NCI-H345 (cell line): ENCODE measurements at regions not wholly inside any gene's neighbourhood (a gene's known extent, or its start where the extent isn't known, plus 50 kb on each side); places are given as distances from the start of the nearest gene placed in this dataset.

Experiments
- DNase-seq: peaks from one replicate; lab custom pipeline; 2025; lab: John Stamatoyannopoulos, UW

DNA sequence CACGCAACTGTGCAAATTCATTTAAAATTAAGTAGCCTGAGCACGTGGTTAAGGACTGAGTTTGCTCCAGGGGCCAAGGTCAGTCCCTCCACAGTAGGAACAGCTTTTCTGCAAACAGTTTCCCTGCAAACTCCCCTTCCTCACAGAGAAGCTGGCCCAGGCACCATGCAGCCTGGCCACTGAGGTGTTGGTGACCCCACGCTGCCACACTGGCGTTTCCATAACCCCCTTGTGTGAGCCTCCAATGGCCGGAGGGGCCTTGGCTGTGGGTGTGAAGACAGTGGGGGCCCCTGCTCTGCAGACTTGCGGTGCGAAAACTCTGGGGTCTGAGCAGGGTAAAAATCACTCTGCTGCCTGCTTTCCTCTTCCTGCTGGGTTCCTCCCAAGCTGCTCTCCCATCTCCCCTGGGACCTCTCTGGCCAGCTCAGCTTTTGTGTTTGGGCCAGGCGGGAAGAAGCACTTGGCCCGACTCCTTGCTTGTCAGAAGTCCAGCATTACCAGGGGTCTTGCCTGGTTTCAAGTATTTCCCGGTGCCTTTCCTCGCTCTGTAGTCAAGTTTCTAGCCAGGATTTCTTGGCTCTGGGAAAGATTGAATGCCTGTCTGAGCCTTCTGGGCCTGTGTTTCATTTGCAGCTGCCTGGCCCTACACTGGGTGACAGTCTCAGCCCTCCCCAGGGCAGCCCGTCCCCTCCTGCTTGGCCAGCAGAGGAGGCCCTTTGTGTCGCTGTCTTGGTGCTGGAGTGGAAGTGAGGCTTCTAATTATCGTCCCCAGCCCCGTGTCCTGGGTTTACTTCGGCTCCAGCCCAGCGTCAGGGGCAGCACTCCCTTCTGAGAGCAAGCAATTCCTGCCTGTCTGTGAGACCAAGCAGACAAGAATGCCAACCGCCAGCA lies 131.4 kb upstream of the SLC1A4 start:
- no peak for DNase-seq

DNA sequence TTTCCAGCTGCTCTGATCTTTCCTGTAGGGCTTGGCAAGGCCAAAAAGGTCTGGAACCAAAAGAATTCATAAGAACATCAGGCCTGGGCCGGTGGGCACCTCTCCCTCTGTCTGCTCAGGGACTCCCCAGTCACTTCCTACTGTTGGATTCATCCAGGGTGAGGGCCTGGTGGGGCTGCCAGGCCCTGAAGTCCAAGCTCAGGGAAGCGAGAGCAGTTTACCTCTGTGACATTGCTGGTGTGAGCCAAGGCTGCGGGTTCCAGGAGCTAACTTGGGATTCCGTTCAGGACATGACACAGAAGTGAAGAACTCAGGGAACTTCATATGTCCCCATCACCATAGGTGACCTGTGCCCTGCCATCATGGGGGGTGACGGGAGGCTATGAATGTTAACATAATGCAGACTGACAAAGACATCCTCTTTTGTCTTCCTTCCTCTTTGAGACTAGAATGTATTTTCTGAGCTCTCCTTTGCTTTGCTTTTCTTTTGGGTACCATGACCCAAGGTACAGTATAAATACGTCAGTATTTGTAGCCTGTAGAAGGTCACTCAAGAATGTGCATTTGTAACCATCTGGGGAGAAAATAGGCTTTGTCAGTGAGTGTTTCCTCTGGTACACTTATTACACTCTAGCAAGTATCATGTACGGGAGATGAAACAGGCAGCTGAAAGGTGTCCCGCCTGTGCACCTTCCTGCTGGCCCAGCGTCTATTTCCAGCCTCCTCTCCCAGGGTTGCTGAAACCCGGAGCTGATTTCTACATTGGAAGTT lies 130.5 kb upstream of the SLC1A4 start:
- no peak for DNase-seq

DNA sequence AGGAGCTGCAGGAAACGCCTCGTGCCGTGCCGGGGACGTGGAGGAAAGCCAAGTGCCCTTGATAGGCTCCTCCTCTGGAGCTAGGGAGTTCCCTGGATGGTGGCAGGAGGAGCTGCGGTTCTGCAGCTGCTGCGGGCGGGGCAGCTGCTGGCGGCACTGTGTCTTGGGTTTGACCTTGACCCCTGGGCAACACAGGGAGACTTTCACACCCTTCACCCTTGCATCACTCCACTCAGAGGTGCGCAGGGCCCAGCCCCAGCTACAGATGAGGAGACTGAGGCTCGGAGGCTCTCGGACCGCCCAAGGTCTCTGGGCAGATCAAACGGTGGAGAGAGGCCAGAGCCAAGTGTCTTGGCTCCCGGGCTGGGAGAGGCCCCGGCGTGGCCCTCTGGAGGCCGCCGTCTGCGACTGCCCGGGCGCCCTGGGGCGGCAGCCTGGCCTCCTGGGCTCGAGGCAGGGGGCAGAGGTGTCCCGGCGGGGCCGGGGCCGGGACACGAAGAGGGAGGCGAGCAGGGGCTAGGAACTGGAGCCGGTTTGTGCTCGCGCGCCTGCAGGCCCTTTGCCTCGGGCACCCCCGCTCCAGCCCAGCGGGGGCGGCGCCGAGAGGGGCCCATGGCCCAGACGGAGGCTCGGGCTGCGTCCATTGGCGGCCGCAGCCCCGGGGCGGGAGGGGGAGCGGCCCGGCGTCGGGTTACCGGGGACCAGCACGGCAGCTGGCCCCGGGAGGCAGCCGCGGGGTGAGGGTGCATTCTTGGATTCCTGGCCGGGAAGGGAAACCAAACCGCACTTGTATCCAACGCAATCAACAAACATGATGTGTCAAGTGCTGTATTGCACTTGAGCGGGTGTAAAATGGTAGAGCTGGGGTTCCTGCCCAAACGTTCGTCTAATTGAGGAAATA lies 129.6 kb upstream of the SLC1A4 start:
- peak; percentile 70 for DNase-seq

DNA sequence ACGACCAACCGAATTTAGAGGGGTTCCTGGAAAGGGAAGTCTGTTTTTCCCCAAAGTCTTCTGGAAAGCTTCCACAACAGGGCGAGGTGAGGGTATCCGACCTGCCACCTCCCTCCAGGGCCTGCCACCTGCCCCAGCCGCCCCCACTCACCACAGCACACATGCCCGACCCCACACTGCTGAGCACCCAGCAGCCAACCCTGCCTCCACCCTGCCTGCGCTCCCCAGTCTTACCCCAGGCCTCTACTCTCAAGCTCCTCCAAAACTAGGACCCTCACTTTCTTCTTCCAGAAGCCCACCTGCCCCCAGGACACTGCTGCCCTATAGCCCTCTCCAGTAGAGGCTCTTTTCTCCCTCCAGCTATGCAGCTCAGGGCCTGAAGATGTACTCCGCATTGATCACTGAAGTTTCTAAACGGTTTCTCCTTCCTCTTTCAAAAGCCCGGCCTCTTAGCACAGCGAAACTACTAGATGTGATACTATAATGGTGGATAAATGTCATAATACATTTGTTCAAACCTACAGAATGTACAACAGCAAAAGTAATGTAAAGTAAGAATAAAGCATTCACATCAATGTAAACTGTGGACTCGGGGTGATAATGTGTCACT lies 128.8 kb upstream of the SLC1A4 start:
- DNase-seq = no peak

DNA sequence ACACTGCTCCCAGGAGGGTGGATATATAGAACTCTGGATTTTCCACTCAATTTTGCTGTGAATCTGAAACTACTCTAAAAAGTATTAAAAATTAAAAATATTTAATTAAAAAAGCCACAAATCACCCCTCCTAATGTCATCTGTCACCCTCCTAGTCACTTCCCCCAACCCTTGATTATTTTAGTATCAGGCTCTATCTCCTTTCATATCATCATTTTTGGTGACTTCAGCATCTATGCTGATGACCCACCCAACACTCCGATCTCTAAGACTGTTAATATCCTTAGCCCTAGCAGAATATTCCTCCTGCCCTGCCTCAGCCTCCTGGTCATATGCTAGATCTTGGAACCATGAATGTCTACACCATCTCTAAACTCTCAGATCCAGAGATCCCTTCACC lies 128.3 kb upstream of the SLC1A4 start:
- DNase-seq = no peak

DNA sequence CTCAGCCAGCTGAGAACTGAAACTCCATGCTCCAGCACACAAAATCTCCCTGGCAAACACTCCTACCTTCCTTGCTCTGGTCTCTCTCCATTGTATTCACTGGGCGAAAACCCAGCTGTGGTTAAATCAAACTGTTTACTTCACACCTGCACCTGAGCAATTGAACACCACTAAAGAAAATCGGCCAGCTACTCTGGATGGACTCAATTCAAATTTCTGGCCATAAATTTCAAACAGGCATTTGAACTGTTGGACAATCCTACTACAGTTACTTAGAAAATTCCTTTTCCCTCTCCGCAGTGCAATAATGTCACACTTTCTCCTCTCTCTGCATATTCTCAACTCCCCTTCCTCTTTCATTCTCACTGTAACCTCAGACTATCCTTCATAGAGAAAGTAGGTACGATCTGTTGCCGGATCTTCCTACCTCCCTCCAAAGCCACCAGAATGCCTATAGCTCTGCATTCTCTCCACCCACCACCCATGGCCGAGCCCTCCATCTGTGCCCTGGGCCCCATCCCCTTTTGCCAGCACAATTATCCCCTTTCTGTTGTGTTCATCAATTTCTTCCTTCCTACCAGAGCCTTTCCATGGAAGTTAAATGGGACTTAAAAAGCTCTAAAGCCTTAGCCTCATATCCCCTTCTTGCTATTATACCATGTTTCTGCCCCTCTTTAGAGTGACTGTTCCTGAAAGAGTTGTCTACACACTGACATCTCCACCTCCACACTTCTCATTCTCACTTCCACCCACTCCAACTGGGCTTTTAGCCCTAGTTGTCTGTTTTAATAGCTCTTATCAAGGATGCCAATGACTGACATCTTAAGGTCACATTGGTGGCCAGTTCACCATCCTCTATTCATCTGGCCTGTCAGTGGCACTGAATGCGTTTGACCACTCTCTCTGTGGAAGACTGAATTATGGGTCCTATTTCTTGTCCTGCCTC lies 127.5 kb upstream of the SLC1A4 start:
- DNase-seq = no peak

DNA sequence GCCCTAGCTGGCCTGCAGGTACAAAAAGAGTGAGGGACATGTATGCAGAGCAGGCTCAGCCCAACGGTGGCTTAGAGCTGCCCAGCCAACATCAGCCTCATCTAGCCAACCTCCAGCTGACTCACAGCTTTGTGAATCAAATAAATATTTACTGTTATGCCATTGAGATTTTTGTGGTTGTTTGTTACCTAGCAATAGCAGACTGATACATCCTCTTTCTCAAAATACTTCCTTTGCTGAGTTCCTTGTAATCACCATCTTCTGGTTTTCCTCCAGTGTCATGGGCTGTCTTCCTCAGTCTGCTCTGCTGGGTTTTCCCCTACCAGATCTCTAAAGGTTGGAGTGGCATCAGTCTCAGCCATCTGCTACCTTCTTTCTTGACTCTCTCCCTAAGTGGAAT lies 126.6 kb upstream of the SLC1A4 start:
- no peak for DNase-seq

DNA sequence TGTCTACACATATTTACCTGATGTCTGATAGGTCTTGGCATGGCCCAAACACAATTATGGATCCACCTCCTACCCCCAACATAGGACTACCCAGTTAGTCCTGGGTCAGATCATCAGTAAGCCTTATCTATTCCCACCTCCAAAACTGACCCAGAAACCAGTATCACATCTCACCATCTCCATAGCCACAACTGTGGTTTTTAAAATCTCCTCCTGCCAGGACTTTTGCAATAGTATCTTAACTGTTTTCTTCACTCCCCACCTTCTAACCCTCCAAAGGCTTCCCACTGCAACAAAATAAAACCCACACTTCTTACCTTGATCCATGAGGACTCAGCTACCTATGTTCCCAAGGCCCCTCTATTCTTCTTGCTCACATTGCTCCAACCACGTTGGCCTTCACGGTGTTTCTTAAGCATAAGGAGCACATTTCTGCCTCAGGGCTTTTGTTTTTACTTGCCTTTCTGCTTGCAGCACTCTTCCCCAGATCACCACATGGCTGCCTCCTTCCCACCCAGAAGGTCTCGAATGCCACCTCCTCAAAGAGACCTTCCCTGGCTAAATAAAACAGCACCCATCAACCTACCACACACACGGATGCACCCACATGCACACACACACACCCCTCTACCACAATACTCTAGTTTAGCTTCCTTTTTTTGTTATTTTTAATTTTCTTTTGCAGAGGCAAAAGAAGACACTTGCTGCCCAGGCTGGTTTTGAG lies 125.9 kb upstream of the SLC1A4 start:
- DNase-seq = no peak

DNA sequence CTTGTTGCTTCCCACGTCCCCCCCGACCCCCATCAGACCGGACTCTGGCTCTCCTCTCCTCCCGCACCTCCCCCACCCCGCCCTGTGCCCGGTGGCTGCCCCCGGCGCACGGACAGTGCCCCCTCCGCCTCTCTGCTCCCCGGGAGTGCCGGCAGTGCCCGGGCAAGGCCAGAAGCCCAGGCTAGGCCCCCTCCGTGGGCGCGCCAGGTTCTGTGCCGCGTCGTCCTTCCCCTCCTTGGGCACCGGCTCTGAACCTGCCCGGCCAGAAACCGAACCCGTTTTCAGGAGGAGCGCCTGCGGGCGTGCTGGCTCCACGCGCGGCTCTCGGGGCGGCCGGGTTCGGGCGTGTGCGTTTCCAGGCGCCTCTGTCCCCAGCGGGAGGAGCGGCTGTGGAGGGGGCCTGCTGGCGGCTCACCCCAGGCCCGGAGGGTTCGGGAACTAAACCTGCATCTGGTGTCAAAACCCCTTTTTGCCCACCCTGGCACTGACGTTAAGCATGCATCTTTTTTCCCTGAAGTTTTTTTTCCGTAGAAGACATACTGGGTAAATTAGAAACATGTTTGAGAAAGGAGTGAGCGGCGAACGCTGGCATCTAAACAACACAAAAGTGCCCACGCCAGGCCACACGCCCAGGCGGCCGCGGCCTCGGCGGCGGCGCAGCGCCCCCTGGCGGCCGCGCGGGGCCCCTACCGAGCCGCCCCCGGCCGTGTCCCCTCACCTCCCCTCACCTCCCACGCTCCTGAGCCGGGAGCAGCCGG lies 123.9 kb upstream of the SLC1A4 start:
- peak; percentile 75 for DNase-seq

DNA sequence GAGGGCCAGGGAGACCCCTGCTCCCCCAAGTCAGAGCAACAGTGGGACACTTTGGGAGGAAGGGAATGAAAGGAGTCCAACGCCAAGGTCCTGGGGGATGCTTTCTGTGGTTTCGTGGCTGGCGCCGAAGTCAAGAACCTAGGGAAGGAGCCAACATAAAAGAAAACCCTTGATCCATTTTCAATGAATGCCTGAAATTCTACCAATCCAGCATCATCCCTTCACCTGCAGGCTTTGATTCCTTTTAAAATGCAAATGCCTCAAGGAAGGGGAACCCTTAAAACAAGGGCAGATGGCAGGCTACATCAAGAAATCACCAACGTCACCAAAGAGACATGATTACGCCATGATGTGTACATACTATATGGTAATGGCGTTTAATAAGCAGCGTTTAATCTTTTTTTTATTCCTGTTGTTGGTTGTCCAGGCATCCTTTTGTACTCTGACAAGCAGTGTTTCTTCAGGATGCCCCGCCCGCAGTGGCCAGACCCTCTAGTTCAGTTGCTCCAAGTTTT lies 123.3 kb upstream of the SLC1A4 start:
- no peak for DNase-seq

DNA sequence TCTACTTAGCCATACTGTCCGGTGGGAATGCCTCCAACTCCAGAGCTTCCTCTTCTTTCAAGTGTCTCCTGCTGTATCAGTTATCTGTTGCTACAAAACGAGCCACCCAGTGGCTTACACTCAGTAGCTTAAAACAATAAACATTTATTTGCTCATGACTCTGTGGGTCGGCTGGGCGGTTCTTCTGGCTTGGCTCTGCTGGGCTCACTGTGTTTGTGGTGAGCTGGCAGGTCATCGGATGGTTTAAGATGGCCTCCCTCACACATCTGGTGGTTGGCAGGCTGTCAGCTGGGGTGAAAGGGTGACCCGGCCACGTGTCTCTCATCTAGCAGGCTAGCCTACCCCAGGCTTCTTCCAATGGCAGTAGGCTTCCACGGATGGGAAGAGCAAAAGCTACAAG lies 122.4 kb upstream of the SLC1A4 start:
- no peak for DNase-seq

DNA sequence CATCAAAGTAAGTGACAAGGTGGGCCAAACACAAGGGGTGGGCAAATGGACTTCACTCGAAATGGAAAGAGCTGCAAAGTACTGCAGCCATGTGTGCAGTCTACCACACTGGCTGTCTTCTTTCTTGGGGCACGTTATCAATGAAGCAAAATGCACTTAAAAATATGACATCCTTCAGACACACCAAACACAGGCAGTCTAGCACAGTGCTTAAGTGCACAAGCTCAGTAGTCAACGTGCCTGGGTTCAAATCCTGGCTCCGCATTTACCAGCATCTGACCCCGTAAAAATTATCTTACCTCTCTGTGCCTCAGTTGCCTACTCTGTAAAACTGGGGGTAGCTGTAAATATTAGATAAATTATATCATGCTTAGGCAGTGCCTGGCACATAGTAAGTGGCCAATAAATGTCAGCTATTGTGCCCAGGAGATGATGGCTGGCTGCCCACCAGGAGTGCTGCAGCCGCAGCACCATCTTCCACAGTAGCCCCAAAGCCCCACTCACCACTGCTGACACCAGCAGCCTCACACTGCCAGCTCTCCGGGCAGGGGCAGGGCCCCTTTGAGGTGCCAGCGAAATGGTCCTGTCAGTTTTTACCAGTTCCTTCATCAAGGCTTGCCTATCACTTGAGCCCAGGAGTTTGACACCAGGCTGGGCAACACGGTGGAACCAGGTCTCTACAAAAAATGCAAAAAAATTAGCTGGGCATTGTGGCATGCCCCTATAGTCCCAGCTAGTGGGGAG lies 121.8 kb upstream of the SLC1A4 start:
- DNase-seq = no peak

DNA sequence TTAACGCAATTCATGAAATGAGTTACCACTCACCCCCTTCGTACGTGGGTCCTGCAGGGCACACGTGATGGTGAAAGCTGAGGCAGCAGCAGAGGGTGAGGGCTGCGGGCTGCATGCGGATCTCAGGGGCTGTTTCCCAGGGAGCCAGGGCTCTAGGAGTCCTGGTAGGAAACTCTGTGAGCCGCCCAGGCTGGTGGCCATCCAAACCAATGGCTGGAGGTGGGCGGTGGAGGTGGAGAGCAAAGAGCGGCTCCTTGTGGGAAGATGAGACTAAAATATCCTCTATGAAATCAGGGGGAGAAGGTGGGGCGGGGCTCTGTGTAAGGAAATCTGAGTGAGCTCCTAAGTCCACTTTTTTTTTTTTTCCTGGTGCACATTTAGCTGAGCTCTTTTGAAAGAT lies 120.1 kb upstream of the SLC1A4 start:
- DNase-seq = no peak

DNA sequence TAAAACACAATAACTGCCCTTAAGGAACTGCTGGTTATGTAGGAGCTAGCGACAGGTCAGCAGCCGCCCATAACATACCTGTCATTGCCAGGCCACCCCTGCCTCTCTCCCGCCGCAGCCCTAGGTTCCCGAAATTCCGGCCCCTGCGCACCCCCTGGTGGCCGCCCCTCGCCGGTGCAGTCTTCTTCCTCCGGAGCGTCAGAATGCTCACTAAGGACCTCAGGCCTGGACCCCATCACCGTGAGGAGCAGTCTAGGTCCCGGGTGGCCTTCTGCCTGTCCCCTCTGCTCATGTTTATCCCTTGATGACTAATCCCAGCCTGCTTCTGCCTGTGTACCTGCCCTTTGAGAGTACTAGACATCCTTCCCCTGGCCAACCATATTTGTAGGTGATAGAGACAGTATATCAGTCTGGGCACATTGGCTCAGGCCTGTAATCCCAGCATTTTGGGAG lies 115.7 kb upstream of the SLC1A4 start:
- DNase-seq = peak; percentile 64

DNA sequence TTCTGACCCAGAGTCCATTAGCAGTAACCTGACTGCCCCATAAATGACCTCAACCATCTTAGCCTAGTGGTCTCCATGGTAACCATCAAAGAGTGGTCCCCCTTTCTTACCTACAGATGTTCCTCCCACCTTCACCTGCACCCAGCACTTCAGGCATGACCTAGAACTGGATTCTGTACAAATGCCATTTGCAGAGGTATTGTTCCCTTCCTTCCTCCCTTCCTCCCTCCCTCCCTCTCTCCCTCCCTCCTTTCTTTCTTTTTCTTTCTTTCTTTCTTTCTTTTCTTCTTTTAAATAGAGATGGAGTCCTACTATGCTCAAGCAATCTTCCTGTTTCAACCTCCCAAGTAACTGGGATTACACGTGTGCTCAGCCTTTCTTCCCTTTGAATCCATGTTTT lies 114.6 kb upstream of the SLC1A4 start:
- no peak for DNase-seq

DNA sequence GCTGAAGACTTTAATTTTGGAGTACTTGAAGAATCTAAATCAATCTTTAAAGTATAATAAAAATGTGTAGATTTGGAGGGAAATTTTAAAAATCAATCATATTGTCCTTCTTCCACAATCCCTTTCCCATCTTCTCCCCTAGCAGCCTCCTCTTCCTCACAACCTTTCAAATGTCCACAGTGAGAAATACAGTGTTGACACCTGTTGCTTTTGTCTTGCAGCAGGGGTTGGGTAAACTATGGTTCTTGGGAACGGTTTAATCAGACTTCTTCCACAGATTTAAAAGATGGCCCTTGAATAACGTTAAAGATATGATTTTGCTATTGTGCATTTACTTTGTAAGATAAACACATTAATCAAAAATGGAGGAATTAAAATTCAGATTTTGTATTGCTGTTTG lies 113.8 kb upstream of the SLC1A4 start:
- no peak for DNase-seq

DNA sequence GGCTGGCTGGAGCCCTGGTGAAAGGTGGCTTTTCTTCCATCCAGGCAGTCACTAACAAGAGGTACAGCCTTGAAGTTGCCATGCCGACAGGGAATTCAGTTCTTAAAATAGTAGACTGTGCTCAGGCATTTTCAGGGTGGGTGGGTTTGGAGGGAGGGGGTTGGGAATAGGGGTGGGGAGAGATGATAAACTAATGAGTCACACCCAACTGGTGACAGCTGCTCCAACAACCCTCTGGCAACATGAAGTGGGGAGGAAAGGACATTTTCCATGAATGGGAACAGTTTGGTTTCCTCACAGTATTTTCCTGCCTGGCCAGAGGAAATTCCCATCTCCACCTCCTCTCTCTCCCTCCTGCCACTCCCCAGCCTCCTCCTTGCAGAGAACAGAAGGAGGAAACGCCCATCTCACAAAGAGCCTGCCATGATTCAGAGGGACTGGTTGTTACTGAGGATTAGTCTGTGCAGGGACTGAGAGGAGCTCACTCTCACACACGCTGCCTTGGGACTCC lies 113.0 kb upstream of the SLC1A4 start:
- no peak for DNase-seq

DNA sequence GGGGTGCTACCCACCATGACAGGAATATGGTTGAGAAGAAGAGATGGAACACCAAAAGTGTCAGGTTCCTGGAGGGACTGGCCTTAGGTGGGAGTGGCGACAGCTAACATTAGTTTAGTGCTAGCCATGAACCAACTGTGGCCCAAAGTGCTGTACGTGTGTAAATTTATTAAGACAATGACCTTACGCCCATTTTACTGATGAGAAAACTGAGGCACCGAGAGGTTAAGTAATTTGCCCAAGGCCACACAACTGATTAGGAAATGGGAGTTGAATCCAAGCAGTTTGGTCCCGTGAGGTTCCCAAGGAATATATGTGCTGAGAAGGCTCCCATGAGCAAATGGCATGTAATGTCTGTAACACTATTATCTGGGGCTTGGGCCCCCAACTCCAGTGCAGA lies 109.5 kb upstream of the SLC1A4 start:
- DNase-seq = no peak
